ENCODE measurements at regions not wholly inside any gene's neighbourhood (a gene's known extent, or its start where the extent isn't known, plus 50 kb on each side); places are given as distances from the start of the nearest gene placed in this dataset.

GRCh38 chr11:129322941-129323340 is 52.7 kb upstream of the BARX2 start:
- no peak for TF ChIP-seq CTCF (IDR thresholded peaks at IDR 0.05)
- TF ChIP-seq POLR2A (IDR thresholded peaks at IDR 0.05), result no peak

Measured in heart left ventricle (tissue), 13 donors.